SJSA1 (cell line): ENCODE measurements at regions not wholly inside any gene's neighbourhood (a gene's known extent, or its start where the extent isn't known, plus 50 kb on each side); places are given as distances from the start of the nearest gene placed in this dataset.
A peak's percentile ranks its signal among the peaks of the same experiment; 100 is the strongest.

Experiments
- DNase-seq, 2 experiments: peaks; one replicate each; pipeline ENCODE4 v3.0.0-alpha.2; 2015 to 2020; ENCODE audit warnings: low spot score in 2 of 2, low read depth in 1 of 2
- H3K27ac ChIP-seq: fragments of 250-450 bp; sonication (Bioruptor Pico); 2 replicates; pipeline ENCODE4 v1.5.1; 2020; ENCODE audit warnings: mild to moderate bottlenecking, moderate library complexity
- H3K27me3 ChIP-seq: fragments of 250-450 bp; sonication (Bioruptor Pico); replicated peaks from 2 replicates; pipeline ENCODE4 v1.5.1; 2020; ENCODE audit warnings: mild to moderate bottlenecking, moderate library complexity
- H3K36me3 ChIP-seq: fragments of 250-450 bp; sonication (Bioruptor Pico); 2 replicates; pipeline ENCODE4 v1.5.1; 2020; ENCODE audit warnings: mild to moderate bottlenecking
- H3K4me1 ChIP-seq: fragments of 250-450 bp; sonication (Bioruptor Pico); replicated peaks from 2 replicates; pipeline ENCODE4 v1.6.1; 2021; ENCODE audit warnings: mild to moderate bottlenecking
- H3K4me3 ChIP-seq: fragments of 250-450 bp; sonication (Bioruptor Pico); 2 replicates; pipeline ENCODE4 v1.5.1; 2020; ENCODE audit warnings: mild to moderate bottlenecking
- H3K9me3 ChIP-seq: fragments of 250-450 bp; sonication (Bioruptor Pico); replicated peaks from 2 replicates; pipeline ENCODE4 v1.5.1; 2020; ENCODE audit warnings: mild to moderate bottlenecking

DNA sequence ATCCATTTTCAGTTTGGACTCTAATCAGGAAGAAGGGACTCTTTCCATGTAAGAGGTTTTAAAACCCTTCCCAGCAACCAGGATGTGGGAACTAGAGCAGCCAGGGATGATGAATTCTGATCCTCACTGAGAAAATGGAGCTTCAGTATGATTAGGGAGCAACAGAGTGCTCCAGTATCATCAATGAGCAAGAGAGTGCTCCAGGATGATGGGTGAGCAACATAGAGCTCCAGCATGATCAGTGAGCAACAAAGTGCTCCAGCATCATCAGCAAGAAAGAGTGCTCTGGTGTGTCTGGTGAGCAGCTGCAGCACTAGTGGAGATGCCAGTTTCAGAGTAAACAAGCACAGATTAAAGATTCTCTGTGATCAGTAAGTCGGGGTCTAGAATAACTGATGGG, 106.4 kb upstream of the LPP start:
- no peaks in the 10 kb centered on the region for H3K36me3 ChIP-seq
- H3K4me3 ChIP-seq, result no peak overlapping the region
- no peak overlapping the region for H3K27ac ChIP-seq
- peaks cover 25% of the 10 kb centered on the region for H3K4me1 ChIP-seq
- H3K27me3 ChIP-seq, result no peaks in the 10 kb centered on the region
- no peak for DNase-seq
- H3K9me3 ChIP-seq, result no peaks in the 10 kb centered on the region

DNA sequence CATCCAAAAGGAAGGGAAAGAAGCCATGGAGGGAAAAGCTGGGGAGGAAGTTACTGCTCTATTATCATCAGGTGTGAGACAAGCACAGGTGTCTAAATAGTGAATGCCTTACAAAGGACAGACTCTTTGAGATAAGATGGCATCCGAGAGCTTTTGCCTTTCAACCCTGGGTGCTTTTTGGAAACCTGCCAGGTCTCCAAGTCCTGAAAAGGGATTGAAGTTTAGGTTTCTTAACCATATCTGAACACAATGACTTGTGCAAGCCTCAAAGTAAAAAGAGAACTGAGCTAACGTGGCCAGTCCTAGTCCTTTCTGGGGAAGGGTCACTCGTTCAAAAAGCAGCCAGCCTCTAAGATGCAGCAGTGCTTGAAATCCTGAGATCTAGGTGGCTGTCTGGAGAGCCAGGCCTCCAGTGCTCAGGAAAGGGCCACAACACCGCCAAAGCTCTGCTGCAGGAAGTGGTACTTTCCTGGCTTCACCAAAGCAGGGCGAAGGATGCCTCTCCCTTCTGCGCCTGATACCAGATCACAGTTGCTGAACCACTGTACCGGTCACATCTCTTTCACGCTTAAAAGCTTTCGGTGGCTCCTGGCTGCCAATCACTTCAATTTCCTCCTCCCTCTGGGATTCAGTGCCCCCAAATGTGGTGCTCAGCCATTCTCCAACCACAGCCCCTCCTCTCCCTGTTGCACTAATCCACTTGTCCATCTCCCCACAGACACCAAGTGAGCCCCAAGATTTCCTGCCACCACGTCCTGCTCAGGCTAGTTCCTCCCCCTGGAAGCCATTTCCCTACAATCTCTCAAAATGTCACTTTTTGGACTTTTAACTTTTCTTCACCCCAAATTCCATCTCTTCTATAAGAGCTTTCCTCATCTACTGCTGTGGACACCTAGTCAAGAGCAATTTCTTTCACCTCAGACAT, 104.1 kb upstream of the LPP start:
- H3K4me1 ChIP-seq, result peaks cover 27% of the 10 kb centered on the region
- no peak for DNase-seq
- no peaks in the 10 kb centered on the region for H3K36me3 ChIP-seq
- no peaks in the 10 kb centered on the region for H3K9me3 ChIP-seq
- no peak overlapping the region for H3K27ac ChIP-seq
- no peak overlapping the region for H3K4me3 ChIP-seq
- no peaks in the 10 kb centered on the region for H3K27me3 ChIP-seq

DNA sequence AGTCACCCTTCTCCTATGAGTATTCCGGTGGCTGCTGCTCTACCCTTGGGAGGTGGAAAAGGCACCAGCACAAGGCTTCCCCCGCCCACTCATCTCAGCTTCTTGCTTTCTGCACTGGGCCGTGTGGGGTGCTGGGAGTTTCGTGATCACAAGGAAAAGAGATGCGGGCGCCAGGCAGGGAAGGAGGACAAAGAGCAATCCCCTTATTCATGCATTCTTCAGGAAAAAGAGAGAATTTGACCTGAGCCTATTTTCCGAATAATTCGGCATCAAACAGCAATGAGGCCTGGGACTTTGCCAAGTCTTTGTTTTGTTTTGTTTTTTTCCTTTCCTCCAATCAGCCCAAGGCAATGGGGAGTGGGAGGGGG, 102.2 kb upstream of the LPP start:
- Histone ChIP-seq H3K4me3 (no peak overlapping the region), H3K27me3 (no peaks in the 10 kb centered on the region), H3K27ac (no peak overlapping the region), H3K36me3 (no peaks in the 10 kb centered on the region), H3K4me1 (peaks cover 19% of the 10 kb centered on the region), H3K9me3 (no peaks in the 10 kb centered on the region)
- DNase-seq, result no peak

DNA sequence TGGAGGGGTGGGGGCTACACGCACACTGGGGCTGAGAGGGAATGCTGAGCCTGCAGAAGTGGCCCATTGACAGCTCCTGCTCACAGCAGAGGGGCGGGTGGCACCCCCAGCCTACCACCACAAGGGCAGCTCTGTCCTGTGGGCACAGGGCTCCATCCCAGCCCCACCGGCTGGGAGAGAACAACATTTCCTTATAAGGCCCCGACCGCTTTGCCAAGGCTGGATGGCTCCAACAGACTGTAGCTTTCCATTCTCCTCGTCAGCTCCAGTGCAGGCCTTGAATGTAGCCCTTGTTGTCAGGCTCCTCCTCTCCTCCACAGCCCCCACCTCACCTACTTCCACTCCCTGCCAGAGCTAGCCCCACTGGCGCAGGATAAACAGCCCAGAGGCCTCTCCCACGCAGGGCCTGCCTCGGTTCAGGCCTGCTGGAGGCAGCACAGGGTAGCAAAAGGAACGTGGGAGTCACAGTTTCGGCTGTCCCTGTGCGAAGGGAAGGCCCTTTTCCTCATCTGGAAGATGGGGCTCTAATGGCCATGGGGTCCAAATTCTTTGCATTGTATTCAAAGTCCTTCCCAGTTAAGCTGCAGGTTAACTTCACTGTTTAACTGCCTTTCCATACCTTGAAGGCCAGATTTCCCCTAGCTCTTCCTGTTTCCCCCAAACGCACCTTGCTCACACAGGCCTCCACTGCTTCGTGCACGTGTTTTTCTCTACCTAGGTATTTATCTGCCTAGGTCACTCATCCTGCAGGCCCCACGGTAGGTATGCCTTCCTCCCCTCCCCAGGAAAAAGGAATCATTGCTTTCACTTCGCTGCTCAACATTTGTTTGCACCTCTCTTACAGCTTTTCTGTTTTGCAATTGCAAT, 101.6 kb upstream of the LPP start:
- no peak overlapping the region for H3K27ac ChIP-seq
- no peaks in the 10 kb centered on the region for H3K9me3 ChIP-seq
- DNase-seq, result peak in 1 of 2 experiments; percentile 24
- H3K27me3 ChIP-seq, result no peaks in the 10 kb centered on the region
- no peak overlapping the region for H3K4me3 ChIP-seq
- peaks cover 12% of the 10 kb centered on the region for H3K4me1 ChIP-seq
- H3K36me3 ChIP-seq, result no peaks in the 10 kb centered on the region

DNA sequence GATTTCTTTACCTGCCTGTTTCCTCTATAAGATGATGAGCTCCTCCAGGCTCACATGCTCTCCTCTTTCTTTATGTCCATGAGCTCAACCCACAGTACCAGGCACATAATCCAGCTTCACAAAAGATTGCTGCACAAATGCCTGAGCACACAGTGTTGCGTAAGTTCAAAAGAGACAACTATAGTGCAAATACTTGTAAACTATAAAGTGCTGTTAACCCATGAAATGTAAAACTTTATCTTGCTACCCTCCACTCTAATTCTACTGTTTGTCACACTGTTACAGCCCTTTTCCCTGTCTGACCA, 101.0 kb upstream of the LPP start:
- DNase-seq, result no peak
- Histone ChIP-seq H3K4me3 (no peak overlapping the region), H3K9me3 (no peaks in the 10 kb centered on the region), H3K27me3 (no peaks in the 10 kb centered on the region), H3K36me3 (no peaks in the 10 kb centered on the region), H3K27ac (no peak overlapping the region), H3K4me1 (peaks cover 11% of the 10 kb centered on the region)

DNA sequence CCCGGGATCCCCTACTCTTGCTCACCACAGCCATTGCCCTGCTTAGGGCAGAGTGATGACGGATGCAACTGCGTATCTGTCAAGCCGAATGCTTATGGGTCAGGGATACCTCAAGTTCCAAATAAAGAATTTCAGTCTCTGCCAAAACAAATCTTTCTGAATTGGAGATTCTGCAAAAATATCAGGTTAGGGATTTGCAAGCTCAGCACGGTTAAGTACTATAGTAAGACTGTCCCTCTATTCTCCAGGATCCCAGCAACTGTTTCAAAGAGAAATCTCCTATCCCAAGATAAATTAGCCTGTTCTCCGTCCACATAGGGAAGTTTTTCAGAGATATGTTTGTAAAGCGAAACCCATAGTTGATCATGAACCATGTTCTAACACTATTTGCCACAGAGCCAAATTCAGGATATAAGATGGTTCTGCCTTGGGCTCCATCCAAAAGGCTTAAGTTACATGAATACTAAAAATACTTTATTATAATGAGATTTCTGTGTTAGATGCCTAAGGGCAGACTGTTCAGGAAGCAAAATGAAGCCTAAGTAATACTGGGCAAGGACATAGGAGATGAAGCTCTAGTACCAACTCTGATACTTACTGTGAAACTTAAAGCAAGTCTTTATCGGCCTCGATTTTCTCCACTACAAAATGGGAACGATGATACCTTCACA, 100.1 kb upstream of the LPP start:
- Histone ChIP-seq H3K4me1 (peaks cover 11% of the 10 kb centered on the region), H3K36me3 (no peaks in the 10 kb centered on the region), H3K27me3 (no peaks in the 10 kb centered on the region), H3K27ac (no peak overlapping the region), H3K9me3 (no peaks in the 10 kb centered on the region), H3K4me3 (no peak overlapping the region)
- no peak for DNase-seq

DNA sequence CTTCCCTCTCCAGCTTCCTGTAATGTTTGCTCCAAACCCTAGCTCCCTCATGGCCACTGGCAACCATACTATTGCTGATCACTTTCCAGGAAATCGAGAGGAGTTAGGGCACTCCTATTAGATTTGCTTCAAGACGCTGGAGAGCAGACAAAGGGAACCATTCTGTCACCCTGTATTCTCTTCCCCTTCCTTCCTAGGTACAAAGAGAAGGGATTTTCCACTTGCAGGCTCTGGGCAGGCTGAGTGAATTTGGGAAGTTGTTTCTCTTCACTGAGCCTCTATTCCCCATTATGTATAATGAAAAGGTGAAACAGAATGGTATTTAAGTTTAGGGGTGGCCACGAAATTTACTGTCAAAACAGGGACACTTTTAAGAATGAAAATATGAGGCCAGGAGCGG, 99.4 kb upstream of the LPP start:
- Histone ChIP-seq H3K27me3 (no peaks in the 10 kb centered on the region), H3K27ac (no peak overlapping the region), H3K9me3 (no peaks in the 10 kb centered on the region), H3K4me3 (no peak overlapping the region), H3K4me1 (peaks cover 11% of the 10 kb centered on the region), H3K36me3 (no peaks in the 10 kb centered on the region)
- no peak for DNase-seq

DNA sequence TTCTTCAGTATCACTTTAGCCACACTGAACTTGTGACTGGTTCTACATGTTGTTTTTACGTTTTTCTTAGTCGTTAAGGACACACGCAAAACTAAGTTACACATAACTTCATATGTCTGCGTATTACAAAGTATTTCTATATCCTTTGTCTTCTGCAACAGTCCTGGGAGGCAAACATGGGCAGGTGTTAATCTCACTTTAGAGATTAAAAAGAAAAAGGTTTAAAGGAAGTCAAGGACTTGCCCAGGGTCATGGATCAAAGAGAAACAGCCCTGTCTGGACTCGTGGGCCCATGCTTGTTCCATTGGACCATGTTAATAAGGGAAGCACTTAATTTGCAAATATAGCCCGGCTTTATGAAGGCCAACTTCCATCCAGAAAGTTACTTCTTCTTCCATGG, 98.6 kb upstream of the LPP start:
- Histone ChIP-seq H3K4me1 (peaks cover 11% of the 10 kb centered on the region), H3K9me3 (no peaks in the 10 kb centered on the region), H3K4me3 (no peak overlapping the region), H3K27me3 (no peaks in the 10 kb centered on the region), H3K27ac (no peak overlapping the region), H3K36me3 (no peaks in the 10 kb centered on the region)
- no peak for DNase-seq

DNA sequence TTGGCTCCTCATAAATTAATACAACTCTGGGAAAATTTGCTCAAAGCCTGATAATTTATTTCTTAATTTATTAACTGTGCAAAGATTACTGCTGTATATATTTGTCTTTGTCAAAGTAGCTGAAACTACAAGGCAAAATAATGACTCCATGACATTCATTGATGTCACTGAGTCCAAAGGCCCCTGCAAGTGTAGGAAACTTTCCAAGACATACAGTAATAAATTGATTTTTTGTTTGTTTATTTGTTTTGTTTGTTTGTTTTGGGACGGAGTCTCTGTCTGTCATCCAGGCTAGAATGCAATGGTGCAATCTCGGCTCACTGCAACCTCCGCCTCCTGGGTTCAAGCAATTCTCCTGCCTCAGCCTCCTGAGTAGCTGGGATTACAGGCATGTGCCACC, 96.8 kb upstream of the LPP start:
- H3K27ac ChIP-seq, result no peak overlapping the region
- peaks cover 18% of the 10 kb centered on the region for H3K4me1 ChIP-seq
- DNase-seq, result no peak
- no peaks in the 10 kb centered on the region for H3K27me3 ChIP-seq
- H3K36me3 ChIP-seq, result no peaks in the 10 kb centered on the region
- H3K4me3 ChIP-seq, result no peak overlapping the region
- H3K9me3 ChIP-seq, result no peaks in the 10 kb centered on the region

DNA sequence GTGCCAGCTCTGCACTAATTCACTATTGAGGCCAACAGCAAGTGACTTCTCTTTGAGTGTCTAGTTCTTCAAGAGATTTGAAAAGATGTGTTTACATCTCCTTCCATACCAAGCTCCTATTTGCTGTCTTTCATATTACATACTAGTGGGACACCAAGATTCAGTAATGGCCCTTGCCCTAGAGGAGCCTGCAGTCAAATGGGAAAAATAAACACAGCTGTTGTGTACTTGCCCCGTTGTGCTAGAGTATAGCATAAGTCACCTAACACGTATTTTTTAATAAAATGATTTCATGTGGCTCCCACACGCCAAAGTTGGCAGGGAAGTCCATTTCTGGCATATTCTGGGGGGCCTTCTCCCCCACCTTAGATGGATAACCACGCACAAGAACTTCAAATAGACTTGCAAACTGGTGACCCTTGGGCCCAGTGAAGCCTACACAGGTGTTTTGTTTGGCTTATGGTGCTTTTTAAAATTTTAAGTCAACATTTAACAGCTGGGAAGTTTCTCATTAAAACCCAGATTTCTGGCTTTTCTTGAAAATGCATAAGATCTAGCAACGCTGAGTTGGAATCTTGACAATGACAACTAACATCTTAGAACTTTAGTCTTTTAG, 95.3 kb upstream of the LPP start:
- H3K9me3 ChIP-seq, result no peaks in the 10 kb centered on the region
- no peak for DNase-seq
- H3K4me3 ChIP-seq, result no peak overlapping the region
- H3K27me3 ChIP-seq, result no peaks in the 10 kb centered on the region
- no peak overlapping the region for H3K27ac ChIP-seq
- H3K4me1 ChIP-seq, result peaks cover 12% of the 10 kb centered on the region
- H3K36me3 ChIP-seq, result no peaks in the 10 kb centered on the region

DNA sequence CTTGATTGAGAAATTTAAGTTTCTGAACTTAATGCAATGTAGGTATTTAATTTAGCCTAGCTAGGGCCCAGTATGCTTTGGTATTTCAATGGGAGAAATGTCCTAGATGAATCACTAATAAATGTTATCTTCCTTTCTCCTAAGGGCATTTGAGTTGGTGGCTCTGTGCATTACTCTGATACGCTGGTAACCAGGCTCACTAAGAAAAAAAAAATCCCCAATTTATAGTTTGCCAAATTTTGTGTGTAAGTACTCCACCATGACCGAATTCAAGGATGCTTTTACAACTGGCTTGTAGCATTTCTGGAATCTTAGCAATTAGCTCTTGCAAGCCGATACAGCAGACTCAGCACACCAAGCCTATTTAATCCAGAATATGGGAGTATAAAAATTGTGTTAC, 94.6 kb upstream of the LPP start:
- no peak for DNase-seq
- Histone ChIP-seq H3K4me1 (peaks cover 12% of the 10 kb centered on the region), H3K9me3 (no peaks in the 10 kb centered on the region), H3K4me3 (no peak overlapping the region), H3K36me3 (no peaks in the 10 kb centered on the region), H3K27ac (no peak overlapping the region), H3K27me3 (no peaks in the 10 kb centered on the region)

DNA sequence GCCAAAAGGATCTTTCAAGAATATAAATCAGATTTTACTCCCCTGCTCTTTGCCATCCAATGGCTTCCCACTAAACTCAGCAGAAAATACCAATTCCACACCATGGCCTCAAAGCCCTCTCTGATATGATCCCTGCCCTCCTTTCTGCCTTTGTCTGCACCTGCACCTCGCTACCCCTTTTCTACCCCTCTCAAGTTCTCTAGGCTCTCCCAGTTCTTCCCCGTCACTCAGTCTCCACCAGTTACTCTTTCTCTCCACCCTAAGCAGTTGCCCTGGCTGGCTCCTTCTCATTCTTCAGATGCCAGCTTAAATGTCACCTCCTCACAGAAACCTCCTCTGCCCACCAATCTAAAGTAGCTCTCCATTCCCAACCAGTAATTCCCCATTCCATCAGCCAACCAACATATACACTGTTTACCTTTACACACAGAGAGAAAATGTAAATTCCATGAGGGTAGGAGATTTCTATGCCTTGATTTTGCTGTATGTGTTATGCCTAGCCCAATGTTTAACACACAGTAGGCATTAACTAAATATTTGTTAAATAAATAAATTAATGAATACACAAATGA, 93.6 kb upstream of the LPP start:
- H3K27me3 ChIP-seq, result no peaks in the 10 kb centered on the region
- DNase-seq, result no peak
- H3K4me3 ChIP-seq, result no peak overlapping the region
- no peaks in the 10 kb centered on the region for H3K36me3 ChIP-seq
- peaks cover 12% of the 10 kb centered on the region for H3K4me1 ChIP-seq
- H3K27ac ChIP-seq, result no peak overlapping the region
- no peaks in the 10 kb centered on the region for H3K9me3 ChIP-seq

DNA sequence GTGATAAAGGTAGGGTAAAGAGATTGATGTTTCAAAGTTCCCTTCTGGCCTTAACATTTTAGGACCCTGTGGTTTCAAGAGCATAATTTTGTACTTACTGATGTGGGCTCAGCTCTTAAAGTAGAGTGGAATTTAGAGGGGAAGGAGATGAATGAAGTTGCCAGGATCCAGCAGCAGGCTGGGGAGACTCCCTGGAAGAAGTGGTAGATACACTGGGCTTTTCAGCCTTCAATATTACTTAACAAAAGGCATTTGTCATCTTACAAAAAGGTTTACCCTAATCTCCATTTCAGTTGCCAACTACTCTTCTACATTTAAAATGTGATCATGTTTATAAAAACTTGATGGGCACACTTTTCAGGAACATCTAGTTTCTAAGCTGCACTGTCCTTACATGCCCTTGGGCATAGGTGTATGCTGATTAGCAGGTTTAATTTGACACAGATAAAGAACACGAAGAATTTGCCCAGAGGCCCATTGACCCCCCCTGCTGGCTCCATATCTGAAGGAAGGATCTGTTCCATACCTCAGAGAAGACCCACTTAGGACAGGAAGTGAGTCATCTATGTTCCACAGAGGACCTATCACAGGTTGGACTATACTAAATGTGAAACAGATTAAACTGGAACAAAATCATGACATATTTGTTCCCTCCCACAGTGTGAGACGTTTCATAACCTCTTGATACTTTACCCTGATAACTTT, 93.0 kb upstream of the LPP start:
- 0 out of 2 replicates have a peak overlapping the region, but pooled peaks have one; percentile 16 for H3K27ac ChIP-seq
- no peaks in the 10 kb centered on the region for H3K9me3 ChIP-seq
- DNase-seq, result peak in 1 of 2 experiments; percentile 46

More for the DNA sequence above, 93.0 kb upstream of the LPP start:
- Histone ChIP-seq H3K36me3 (no peaks in the 10 kb centered on the region), H3K4me3 (no peak overlapping the region), H3K27me3 (no peaks in the 10 kb centered on the region), H3K4me1 (peaks cover 12% of the 10 kb centered on the region)
